DMS79 (cell line): ENCODE measurements at regions not wholly inside any gene's neighbourhood (a gene's known extent, or its start where the extent isn't known, plus 50 kb on each side); places are given as distances from the start of the nearest gene placed in this dataset.
A peak's percentile ranks its signal among the peaks of the same experiment; 100 is the strongest.
"Not testable (repeated sequence)": the region's sequence is repeated elsewhere in the genome, so short reads cannot be mapped to it uniquely, and the experiment has no call there.

Source experiments
- DNase-seq: peaks from one replicate; lab custom pipeline; 2025; lab: John Stamatoyannopoulos, UW

- DNase-seq = peak; percentile 32
Observed at GRCh38 chr14:54010981-54011380, 54.4 kb upstream of the BMP4 start.

GRCh38 chr14:54023027-54023426 lies 66.4 kb upstream of the BMP4 start:
- no peak for DNase-seq

GRCh38 chr14:54025661-54026060 lies 69.0 kb upstream of the BMP4 start:
- DNase-seq = no peak

- DNase-seq = no peak
Observed at GRCh38 chr14:54026671-54027070, 70.0 kb upstream of the BMP4 start.

GRCh38 chr14:54030996-54031395 lies 74.4 kb upstream of the BMP4 start:
- DNase-seq = not testable (repeated sequence)

GRCh38 chr14:54033285-54033684 lies 76.7 kb upstream of the BMP4 start:
- DNase-seq = not testable (repeated sequence)

- no peak for DNase-seq
Observed at GRCh38 chr14:54038724-54039123, 82.1 kb upstream of the BMP4 start.

GRCh38 chr14:54039311-54039710 lies 82.7 kb upstream of the BMP4 start:
- no peak for DNase-seq

GRCh38 chr14:54040846-54041245 lies 84.2 kb upstream of the BMP4 start:
- no peak for DNase-seq

- DNase-seq = no peak
Observed at GRCh38 chr14:54046250-54046649, 89.6 kb upstream of the BMP4 start.

- DNase-seq = no peak
Observed at GRCh38 chr14:54047645-54048308, 91.2 kb upstream of the BMP4 start.

GRCh38 chr14:54048311-54048710 lies 91.7 kb upstream of the BMP4 start:
- no peak for DNase-seq

GRCh38 chr14:54048736-54049135 lies 92.1 kb upstream of the BMP4 start:
- DNase-seq = no peak

- DNase-seq = no peak
Observed at GRCh38 chr14:54050759-54051158, 94.1 kb upstream of the BMP4 start.

GRCh38 chr14:54052696-54053385 lies 96.2 kb upstream of the BMP4 start:
- DNase-seq = no peak

- no peak for DNase-seq
Observed at GRCh38 chr14:54053386-54053745, 96.7 kb upstream of the BMP4 start.

- no peak for DNase-seq
Observed at GRCh38 chr14:54058505-54058904, 101.9 kb upstream of the BMP4 start.

GRCh38 chr14:54083549-54084239 lies 127.1 kb upstream of the BMP4 start:
- no peak for DNase-seq

- no peak for DNase-seq
Observed at GRCh38 chr14:54085232-54085761, 128.7 kb upstream of the BMP4 start.

- DNase-seq = no peak
Observed at GRCh38 chr14:54085841-54086240, 129.2 kb upstream of the BMP4 start.

GRCh38 chr14:54086767-54087166 lies 130.1 kb upstream of the BMP4 start:
- no peak for DNase-seq

- no peak for DNase-seq
Observed at GRCh38 chr14:54087376-54087775, 130.8 kb upstream of the BMP4 start.

- DNase-seq = no peak
Observed at GRCh38 chr14:54088271-54088670, 131.6 kb upstream of the BMP4 start.
